ENCODE measurements at regions not wholly inside any gene's neighbourhood (a gene's known extent, or its start where the extent isn't known, plus 50 kb on each side); places are given as distances from the start of the nearest gene placed in this dataset.
"Not testable (repeated sequence)": the region's sequence is repeated elsewhere in the genome, so short reads cannot be mapped to it uniquely, and the experiment has no call there.

- no peak for DNase-seq (ENCODE audit: low spot score)
Measured at GRCh38 chr9:31983895-31984294, 400.5 kb upstream of the ACO1 start.

GRCh38 chr9:31996331-31996730 is 388.1 kb upstream of the ACO1 start:
- no peak for DNase-seq (ENCODE audit: low spot score)

GRCh38 chr9:32004431-32005076 is 379.9 kb upstream of the ACO1 start:
- DNase-seq (ENCODE audit: low spot score), result no peak

GRCh38 chr9:32010322-32010721 is 374.1 kb upstream of the ACO1 start:
- no peak for DNase-seq (ENCODE audit: low spot score)

GRCh38 chr9:32011049-32011448 is 373.4 kb upstream of the ACO1 start:
- no peak for DNase-seq (ENCODE audit: low spot score)

- DNase-seq (ENCODE audit: low spot score), result no peak
Measured at GRCh38 chr9:32015795-32016194, 368.6 kb upstream of the ACO1 start.

DNA sequence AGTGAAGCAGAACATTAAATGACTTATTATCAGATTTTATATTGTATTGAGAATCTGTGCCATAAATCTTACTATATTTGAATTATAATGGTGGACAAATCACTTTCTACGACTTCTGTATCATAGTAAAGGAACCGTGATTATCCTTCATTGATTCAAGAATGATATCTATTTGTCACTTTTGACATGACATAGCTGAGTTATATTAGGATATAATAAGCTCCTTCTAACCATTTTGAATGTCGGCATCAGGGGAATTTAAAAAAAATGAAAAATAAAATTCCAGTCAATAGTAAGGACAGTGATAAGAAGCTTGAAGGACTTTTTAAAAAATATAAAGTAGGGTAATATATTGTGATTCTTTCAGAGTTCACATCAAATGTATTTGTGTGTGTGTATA is 338.9 kb upstream of the ACO1 start:
- DNase-seq (ENCODE audit: low spot score), result no peak

DNA sequence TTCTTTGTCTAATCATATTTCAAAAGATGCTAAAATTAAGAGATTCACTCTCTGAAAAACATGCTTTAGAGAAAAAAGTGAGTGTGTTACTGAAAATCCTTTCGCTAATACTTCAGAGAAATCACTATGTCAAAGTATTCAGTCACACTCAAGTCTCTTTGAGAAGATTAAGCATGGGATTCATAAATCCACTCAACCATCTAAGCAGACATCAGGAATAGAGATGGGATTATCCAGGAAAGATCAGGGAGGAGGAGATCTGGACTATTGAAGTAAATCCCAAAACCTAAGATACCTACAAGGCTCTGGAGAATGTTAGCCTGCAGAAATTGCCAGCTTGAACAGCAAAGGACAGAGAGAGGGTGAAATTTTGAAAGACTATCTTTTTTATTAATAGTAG is 317.2 kb upstream of the ACO1 start:
- no peak for DNase-seq (ENCODE audit: low spot score)

DNA sequence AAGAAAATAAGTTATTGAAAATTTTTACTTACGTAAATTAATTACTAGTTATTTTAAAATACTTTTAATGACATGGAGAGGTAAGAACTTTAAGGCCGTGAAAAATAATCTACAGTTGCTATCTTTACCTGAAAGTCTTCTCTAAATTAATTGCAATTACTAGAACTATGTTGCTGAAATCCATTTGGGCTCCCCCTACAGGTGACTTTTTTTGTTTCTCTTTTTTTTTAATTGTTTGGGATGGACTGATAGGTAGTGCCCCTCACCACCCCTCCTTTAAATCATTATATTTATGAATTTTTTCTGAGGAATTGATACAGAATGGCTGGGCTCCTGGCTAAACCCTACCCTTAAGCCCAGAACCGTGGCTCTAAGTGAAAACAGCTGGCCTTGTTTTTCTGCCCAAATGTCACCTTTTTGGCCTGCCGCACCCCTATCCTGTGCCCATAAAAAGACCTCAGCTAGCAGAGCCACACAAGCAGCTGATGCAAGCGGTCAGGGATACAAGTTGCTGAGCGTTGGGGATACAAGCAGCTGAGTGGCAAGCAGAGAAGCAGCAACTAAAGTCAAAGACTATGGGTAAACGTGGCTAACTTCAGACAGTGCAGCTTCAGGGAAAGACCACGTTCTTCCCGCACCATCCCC is 315.2 kb upstream of the ACO1 start:
- no peak for DNase-seq (ENCODE audit: low spot score)

GRCh38 chr9:32069969-32070368 is 314.5 kb upstream of the ACO1 start:
- no peak for DNase-seq (ENCODE audit: low spot score)

- no peak for DNase-seq (ENCODE audit: low spot score)
Measured at GRCh38 chr9:32072570-32072969, 311.9 kb upstream of the ACO1 start.

- no peak for DNase-seq (ENCODE audit: low spot score)
Measured at GRCh38 chr9:32092031-32092430, 292.4 kb upstream of the ACO1 start.

- DNase-seq (ENCODE audit: low spot score), result no peak
Measured at GRCh38 chr9:32117291-32117690, 267.2 kb upstream of the ACO1 start.

DNA sequence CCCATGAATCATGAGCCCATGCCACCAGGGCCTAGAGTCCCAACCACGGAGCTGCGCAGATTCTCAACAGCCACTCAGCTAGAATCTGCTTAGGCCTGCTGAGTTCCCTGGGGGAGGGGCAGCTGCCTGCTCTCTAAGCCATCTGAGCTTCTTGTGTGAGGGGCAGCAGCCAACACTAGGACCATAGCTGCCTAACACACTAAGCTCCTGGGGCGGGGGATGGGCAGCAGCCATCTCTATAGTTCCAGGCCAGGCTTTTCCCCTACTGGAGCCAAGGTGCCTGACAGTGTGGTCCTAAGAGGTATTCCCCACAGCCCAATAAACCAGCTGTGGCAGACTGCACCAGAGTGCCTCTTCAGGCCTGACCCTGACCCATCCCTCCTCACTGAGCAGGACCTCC is 255.9 kb upstream of the ACO1 start:
- no peak for DNase-seq (ENCODE audit: low spot score)

DNA sequence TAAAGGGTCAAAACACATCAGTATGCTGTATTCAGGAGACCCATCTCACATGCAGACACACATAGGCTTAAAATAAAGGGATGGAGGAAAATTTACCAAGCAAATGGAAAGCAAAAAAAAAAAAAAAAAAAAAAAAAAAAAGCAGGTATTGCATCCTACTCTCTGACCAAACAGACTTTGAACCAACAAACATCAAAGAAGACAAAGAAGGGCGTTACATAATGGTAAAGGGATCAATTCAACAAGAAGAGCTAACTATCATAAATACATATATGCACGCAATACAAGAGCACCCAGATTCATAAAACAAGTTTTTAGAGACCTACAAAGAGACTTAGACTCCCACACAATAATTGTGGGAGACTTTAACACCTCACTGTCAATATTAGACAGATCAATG is 253.7 kb upstream of the ACO1 start:
- DNase-seq (ENCODE audit: low spot score), result not testable (repeated sequence)

DNA sequence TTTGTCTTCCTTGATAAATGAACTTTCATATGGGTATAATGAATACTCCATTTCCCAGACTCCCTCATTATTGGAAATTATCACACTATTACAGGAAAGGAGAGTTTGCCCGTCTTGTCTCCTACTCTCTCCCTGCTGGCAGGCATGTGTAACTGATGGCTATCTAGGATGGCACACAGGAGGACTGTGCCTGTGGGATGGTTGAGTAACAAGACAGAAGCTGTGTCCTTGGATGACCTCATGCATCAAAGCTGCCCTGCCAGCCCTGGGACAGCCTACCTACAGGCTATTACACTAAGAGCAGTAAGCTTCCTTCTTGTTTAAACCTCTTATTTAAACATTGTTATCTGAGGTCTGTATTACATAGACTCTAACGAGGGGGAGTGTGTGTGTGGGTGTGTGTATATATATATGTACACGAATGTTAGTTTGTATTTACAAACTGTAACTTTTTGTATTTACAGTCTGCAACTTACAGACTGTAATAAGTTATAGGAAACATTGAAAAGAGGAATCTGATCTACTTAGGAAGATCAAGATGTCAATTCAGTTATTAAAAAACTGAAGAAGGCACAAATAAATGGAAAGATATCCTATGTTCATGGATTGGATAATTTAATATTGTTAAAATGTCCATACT is 247.6 kb upstream of the ACO1 start:
- DNase-seq (ENCODE audit: low spot score), result no peak

DNA sequence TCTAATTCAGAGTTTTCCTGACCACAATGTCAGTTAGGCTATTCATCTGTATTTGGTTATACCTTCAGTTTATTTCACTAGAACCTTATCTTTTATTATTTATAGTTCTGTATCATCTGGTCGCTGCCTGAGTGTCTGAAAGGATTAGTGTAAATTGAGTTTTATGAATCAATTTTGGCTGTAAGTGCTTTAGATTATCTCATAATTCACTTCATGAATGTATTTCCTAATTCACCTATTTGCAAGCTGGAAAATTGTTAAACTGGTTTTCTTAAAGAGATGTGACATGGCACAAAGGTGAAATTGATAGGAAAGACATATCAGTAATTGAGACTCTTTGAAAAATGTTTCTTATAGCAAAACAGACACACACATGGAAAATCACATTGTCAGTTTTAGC is 242.4 kb upstream of the ACO1 start:
- DNase-seq (ENCODE audit: low spot score), result no peak

- not testable (repeated sequence) for DNase-seq (ENCODE audit: low spot score)
Measured at GRCh38 chr9:32148553-32148952, 235.9 kb upstream of the ACO1 start.

GRCh38 chr9:32161209-32161608 is 223.2 kb upstream of the ACO1 start:
- no peak for DNase-seq (ENCODE audit: low spot score)

DNA sequence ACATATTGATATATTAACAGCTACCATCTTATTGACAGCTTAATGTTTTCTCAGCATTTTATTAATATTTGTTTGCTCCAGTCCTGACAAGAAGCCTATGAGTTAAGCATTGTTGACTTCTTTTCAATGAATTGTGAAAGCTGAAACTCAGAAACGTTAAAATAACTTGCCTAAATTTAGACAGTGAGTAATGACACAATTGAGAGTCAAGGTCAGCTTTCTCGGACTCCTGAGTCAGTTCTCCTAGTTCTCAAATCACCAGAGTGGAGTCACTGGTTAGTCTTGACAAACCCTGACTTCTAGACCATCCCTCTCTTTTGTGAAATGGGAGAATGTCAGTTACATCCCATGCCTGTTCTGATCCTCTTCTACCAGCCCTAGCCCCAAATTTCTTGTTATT is 222.7 kb upstream of the ACO1 start:
- DNase-seq (ENCODE audit: low spot score), result no peak

- not testable (repeated sequence) for DNase-seq (ENCODE audit: low spot score)
Measured at GRCh38 chr9:32166316-32166715, 218.1 kb upstream of the ACO1 start.

GRCh38 chr9:32171339-32171738 is 213.1 kb upstream of the ACO1 start:
- DNase-seq (ENCODE audit: low spot score), result no peak

GRCh38 chr9:32172256-32172655 is 212.2 kb upstream of the ACO1 start:
- no peak for DNase-seq (ENCODE audit: low spot score)

- DNase-seq (ENCODE audit: low spot score), result no peak
Measured at GRCh38 chr9:32177396-32177795, 207.0 kb upstream of the ACO1 start.

Measured in AG20443 (cell line).